Body of pancreas (tissue), 4 donors: ENCODE measurements at regions not wholly inside any gene's neighbourhood (a gene's known extent, or its start where the extent isn't known, plus 50 kb on each side); places are given as distances from the start of the nearest gene placed in this dataset.

Experiments
- ATAC-seq: fragments of 150-250 bp; one replicate; pipeline ENCODE4 v1.9.1; 2016
- DNase-seq, 4 donors: peaks; one replicate each; pipeline ENCODE4 v3.0.0-alpha.2; 2019
- H3K27ac ChIP-seq, 4 donors: fragments of 200-600 bp; sonication (generic); 1 replicate in 3 of 4; 2 replicates in 1 of 4; pipeline versions ENCODE4 v1.5.1 to v1.6.1; 2016 to 2019; ENCODE audit warnings: mild to moderate bottlenecking in 1 of 4, mixed read lengths in 1 of 4, moderate library complexity in 1 of 4
- H3K27me3 ChIP-seq, 2 donors: fragments of 200-600 bp; sonication (generic); one replicate each; pipeline ENCODE4 v1.6.0; 2016; ENCODE audit warnings: mild to moderate bottlenecking in 1 of 2
- H3K36me3 ChIP-seq, 2 donors: fragments of 200-600 bp; sonication (generic); replicated peaks in 1 of 2; 2 replicates each; pipeline ENCODE4 v1.5.1; 2016; ENCODE audit warnings: low read depth in 2 of 2; ENCODE audit not compliant: insufficient read depth in 1 of 2
- H3K4me1 ChIP-seq: fragments of 200-600 bp; sonication (generic); one replicate; pipeline ENCODE4 v1.6.0; 2016
- H3K4me3 ChIP-seq, 2 donors: fragments of 200-600 bp; sonication (generic); 1 replicate in 1 of 2; 2 replicates in 1 of 2; pipeline ENCODE4 v1.5.1; 2016 to 2019
- H3K9me3 ChIP-seq, 3 donors: fragments of 200-600 bp; sonication (generic); 1 replicate in 2 of 3; 2 replicates in 1 of 3; pipeline ENCODE4 v1.5.1; 2016
- POLR2A ChIP-seq, 3 donors: fragments of 450-650 bp; IDR thresholded peaks; one replicate each; pipeline ENCODE4 v1.6.1; 2016; ENCODE audit warnings: antibody characterized with exemption in 3 of 3, mild to moderate bottlenecking in 2 of 3
- WGBS, 2 donors: methylation state at CpG; one replicate each; pipeline ENCODE4 v1.1.5; 2017; 5-methylcytosine and 5-hydroxymethylcytosine counted together
- intact Hi-C: fragments of 100-400 bp; cut with DNase I; formaldehyde crosslinking; loops from one replicate; pipeline ENCODE4 v1.15.1; 2023
- TF ChIP-seq, protein P1 (sequence below), 7 experiments: fragments of 450-650 bp in 4 of 7; fragments of 200-600 bp in 3 of 7; sonication (generic) in 3 of 7; IDR thresholded peaks; one replicate each; pipeline ENCODE4 v1.5.1; 2016 to 2019; ENCODE audit warnings: antibody characterized with exemption in 7 of 7

DNA sequence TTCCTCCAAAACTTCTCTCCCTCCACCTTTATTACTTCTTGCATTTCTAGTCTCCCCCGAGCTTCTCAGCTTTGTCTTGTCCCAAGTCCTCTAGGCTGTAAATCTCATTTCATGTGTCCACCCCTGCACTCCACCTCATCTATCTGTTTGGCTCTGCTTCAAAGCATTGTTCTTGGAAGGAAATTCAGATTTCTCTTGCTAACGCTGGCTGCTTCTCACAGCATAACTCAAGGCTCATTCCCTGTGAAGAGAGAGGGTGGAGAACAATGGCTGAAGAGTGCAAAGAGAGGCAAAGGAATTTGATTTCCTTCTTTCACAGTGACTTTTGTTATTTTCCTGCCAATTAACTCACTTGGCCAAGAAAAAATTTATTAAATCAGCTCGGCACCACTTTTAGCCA lies 476.5 kb downstream of the TMEM114 start:
- ATAC-seq (no peak), DNase-seq (no peak)
- no peaks in the 10 kb centered on the region for H3K9me3 ChIP-seq
- no peaks in the 10 kb centered on the region for H3K4me1 ChIP-seq
- no peak overlapping the region for H3K27ac ChIP-seq
- H3K4me3 ChIP-seq: no peak overlapping the region
- no peaks in the 10 kb centered on the region for H3K36me3 ChIP-seq
- intact Hi-C loops: no loop called here
- H3K27me3 ChIP-seq: no peaks in the 10 kb centered on the region
- 75 to 76% methylated on average over 3 of the region's 3 CpGs for WGBS, 2 donors
- no peak for TF ChIP-seq POLR2A (IDR thresholded peaks at IDR 0.05)
- TF ChIP-seq, protein P1, sequence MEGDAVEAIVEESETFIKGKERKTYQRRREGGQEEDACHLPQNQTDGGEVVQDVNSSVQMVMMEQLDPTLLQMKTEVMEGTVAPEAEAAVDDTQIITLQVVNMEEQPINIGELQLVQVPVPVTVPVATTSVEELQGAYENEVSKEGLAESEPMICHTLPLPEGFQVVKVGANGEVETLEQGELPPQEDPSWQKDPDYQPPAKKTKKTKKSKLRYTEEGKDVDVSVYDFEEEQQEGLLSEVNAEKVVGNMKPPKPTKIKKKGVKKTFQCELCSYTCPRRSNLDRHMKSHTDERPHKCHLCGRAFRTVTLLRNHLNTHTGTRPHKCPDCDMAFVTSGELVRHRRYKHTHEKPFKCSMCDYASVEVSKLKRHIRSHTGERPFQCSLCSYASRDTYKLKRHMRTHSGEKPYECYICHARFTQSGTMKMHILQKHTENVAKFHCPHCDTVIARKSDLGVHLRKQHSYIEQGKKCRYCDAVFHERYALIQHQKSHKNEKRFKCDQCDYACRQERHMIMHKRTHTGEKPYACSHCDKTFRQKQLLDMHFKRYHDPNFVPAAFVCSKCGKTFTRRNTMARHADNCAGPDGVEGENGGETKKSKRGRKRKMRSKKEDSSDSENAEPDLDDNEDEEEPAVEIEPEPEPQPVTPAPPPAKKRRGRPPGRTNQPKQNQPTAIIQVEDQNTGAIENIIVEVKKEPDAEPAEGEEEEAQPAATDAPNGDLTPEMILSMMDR (IDR thresholded peaks at IDR 0.05): no peak

DNA sequence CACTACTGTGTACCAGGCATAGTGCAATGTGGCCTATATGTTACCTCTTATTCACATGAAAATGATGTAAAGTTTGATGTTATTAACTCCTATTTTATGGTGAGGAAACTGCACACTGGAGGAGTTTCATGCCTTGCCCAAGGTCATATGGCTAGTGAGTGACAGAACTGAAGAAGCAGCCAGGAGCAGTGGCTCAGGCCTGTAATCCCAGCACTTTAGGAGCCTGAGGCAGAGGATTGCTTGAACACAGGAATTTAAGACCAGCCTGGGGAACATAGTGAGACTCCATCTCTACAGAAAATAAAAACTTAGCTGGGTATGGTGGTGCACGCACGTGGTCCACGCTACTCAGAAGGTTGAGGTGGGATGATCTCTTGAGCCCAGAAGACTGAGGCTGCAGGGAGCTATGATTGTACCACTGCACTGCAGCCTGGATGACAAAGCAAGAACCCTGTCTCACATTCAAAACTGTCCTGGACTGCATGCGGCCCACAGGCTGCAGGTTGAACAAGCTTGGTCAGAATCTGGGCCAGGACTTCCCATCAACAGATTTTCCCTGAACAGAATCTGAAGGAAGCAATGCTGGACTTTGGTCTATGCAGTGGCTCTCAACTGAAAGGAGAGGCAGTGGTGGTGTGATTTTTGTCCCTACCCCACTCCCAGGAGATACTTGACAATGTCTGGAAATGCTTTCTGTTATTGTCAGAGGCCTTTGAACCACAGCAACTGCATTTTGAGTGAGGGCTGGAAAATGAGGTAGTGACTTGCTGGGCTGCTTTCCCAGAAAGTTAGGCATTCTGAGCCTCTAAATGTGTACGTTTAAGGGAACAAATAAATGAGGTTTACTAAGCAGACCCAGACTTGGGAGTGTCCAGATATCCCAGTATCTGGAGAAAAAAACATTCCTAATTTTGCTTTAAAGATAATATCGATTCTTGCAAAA lies 479.5 kb downstream of the TMEM114 start:
- no peak for ATAC-seq
- intact Hi-C loops: no loop called here
- TF ChIP-seq, protein P1 (IDR thresholded peaks at IDR 0.05): no peak
- no peak for TF ChIP-seq POLR2A (IDR thresholded peaks at IDR 0.05)
- H3K9me3 ChIP-seq: no peaks in the 10 kb centered on the region
- no peak for DNase-seq
- H3K36me3 ChIP-seq: no peaks in the 10 kb centered on the region
- WGBS, 2 donors: 86 to 87% methylated on average over 6 of the region's 6 CpGs
- H3K4me3 ChIP-seq: no peak overlapping the region
- H3K27ac ChIP-seq: no peak overlapping the region
- H3K27me3 ChIP-seq: no peaks in the 10 kb centered on the region
- no peaks in the 10 kb centered on the region for H3K4me1 ChIP-seq

DNA sequence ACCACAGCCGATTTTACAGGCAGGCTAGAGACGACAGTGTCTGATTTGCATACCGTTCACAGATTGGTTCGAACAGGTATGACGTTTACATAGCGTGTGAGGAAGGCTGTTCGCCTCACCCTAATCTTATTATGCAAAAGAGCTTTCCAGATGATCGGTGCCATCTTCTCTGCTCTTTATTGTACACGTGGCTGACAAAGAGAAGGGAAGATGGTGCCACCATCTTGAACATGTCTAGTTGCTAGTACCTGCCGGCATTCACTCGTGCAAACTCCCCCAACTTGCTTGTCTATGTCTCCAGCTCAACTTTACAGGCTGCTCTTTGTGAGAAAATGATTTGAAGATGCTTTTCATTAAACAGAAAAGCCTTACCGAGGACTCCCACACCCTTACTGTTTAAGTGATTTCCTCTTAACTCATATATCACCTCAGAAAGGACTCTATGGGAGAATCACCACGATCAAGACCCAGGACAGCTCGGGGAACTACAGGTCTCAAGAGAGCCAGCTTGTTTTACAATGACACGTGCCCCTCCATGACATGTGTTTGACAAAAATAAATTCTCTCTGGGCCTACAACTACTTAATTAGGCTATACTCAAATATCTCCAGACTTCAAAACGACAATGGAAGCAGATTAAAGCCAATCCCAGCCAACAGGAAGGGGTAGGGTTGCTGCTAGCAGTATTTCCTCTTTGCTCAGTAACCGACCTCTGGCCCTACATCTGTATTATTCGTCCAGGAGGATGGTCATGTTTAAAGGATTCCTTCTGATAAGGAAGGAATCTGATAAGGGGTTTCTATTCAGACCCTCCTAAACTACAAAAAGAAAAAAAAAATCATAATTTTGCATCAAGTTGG lies 480.6 kb downstream of the TMEM114 start:
- 65 to 66% methylated on average over 18 of the region's 18 CpGs for WGBS, 2 donors

DNA sequence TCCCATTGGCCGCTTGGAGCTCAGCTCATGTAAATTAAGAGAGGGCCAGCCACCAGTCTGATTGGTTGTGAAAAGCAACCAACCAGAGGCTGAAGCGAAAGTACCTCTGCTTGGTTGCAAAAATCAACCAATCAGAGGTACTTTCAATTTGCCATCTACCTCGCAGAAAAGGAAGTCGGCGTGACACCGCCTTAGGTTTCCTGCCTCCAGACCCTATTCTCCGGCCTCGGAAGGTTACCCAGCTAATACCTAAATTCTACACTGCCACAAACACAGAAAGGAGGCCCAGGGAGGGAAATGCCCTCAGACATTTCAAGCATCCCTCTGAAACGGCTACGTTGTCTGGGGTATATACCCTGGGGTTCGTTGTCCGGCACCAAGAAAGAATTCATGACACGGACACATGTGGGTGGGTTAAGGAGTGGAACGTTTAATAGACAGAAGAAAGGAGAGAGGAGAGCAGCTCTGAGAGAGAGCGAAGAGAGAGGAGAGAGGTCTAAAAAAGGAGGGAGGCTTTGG lies 481.3 kb downstream of the TMEM114 start:
- Histone ChIP-seq H3K4me3 (no peak overlapping the region), H3K27me3 (no peaks in the 10 kb centered on the region), H3K9me3 (no peaks in the 10 kb centered on the region), H3K4me1 (no peaks in the 10 kb centered on the region), H3K36me3 (no peaks in the 10 kb centered on the region), H3K27ac (no peak overlapping the region)
- TF ChIP-seq POLR2A (IDR thresholded peaks at IDR 0.05): no peak
- TF ChIP-seq, protein P1 (IDR thresholded peaks at IDR 0.05): no peak
- WGBS, 2 donors: 79 to 88% methylated on average over 15 of the region's 15 CpGs
- intact Hi-C loops: no loop called here
- DNase-seq (no peak), ATAC-seq (no peak)

More for the DNA sequence above, 480.6 kb downstream of the TMEM114 start:
- H3K27me3 ChIP-seq: no peaks in the 10 kb centered on the region
- H3K4me3 ChIP-seq: no peak overlapping the region
- no peaks in the 10 kb centered on the region for H3K36me3 ChIP-seq
- H3K4me1 ChIP-seq: no peaks in the 10 kb centered on the region
- DNase-seq (no peak), ATAC-seq (no peak)
- TF ChIP-seq POLR2A (IDR thresholded peaks at IDR 0.05): no peak
- TF ChIP-seq, protein P1 (IDR thresholded peaks at IDR 0.05): no peak
- intact Hi-C loops: no loop called here
- H3K9me3 ChIP-seq: no peaks in the 10 kb centered on the region
- no peak overlapping the region for H3K27ac ChIP-seq
